Subcutaneous abdominal adipose tissue (tissue), 5 donors: ENCODE measurements at regions not wholly inside any gene's neighbourhood (a gene's known extent, or its start where the extent isn't known, plus 50 kb on each side); places are given as distances from the start of the nearest gene placed in this dataset.

Source experiments
- H3K27ac ChIP-seq: one replicate; pipeline ENCODE4 v1.7.0; 2013; ENCODE audit warnings: low read depth, mild to moderate bottlenecking, inconsistent platforms, low read length, moderate library complexity
- H3K27me3 ChIP-seq, 5 donors: one replicate each; pipeline ENCODE4 v1.7.0; 2013; ENCODE audit warnings: low read length in 5 of 5, inconsistent platforms in 1 of 5; ENCODE audit not compliant: control insufficient read depth in 5 of 5, insufficient read depth in 4 of 5
- H3K36me3 ChIP-seq, 5 donors: one replicate each; pipeline ENCODE4 v1.7.0; 2013; ENCODE audit warnings: low read length in 5 of 5; ENCODE audit not compliant: control insufficient read depth in 5 of 5, insufficient read depth in 5 of 5
- H3K4me1 ChIP-seq, 5 donors: one replicate each; pipeline ENCODE4 v1.7.0; 2013; ENCODE audit warnings: low read length in 5 of 5, mild to moderate bottlenecking in 3 of 5, moderate library complexity in 1 of 5; ENCODE audit not compliant: control insufficient read depth in 5 of 5, insufficient read depth in 5 of 5
- H3K4me3 ChIP-seq, 5 donors: one replicate each; pipeline ENCODE4 v1.7.0; 2013; ENCODE audit warnings: low read length in 5 of 5, low read depth in 1 of 5
- H3K9ac ChIP-seq, 5 donors: one replicate each; pipeline ENCODE4 v1.7.0; 2013; ENCODE audit warnings: low read length in 5 of 5, mild to moderate bottlenecking in 4 of 5, moderate library complexity in 3 of 5
- H3K9me3 ChIP-seq, 5 donors: one replicate each; pipeline ENCODE4 v1.7.0; 2013; ENCODE audit warnings: low read length in 5 of 5; ENCODE audit not compliant: control insufficient read depth in 5 of 5
- donor health status: healthy.
- donor health status: healthy.
- donor health status: healthy.
- donor health status: healthy.
- donor health status: healthy.

DNA sequence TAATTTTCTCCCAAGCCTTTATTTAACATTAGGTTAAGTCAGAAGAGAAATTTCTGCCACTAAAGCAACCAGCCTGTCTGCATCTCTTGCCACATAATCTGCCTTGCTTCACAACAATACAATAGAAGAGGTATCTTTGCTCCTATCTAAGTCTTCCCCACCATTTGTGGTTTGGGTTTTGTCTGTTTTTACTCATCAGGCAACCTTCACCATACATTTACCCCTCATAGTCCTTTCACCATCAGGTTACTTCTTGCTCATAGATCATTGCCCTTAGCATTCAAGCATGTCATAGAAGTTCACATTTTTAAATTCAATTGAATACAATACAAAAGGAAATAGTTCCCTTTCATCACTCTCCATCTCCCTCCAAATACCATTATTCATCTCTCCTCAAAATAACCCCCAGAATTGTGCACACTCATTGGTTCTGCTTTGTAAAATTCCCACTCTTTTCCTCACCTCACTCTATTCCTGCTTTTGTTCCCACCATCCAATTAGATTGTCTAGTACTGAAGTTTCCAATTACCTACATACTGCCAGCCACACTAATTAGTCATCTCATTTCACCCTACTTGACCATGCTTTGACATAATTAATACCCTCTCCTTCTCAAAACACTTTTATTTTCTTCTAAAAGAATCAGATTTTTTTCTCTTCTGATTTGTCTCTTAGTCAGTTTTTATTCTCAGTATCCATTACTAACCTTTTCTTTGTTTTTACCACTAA lies 1957.0 kb upstream of the AGA start:
- no peaks in the 10 kb centered on the region for H3K27me3 ChIP-seq
- no peaks in the 10 kb centered on the region for H3K36me3 ChIP-seq
- H3K4me3 ChIP-seq = no peak overlapping the region
- peaks cover 0 to under 1% (median 0%) of the 10 kb centered on the region in 5 donors for H3K9me3 ChIP-seq
- H3K27ac ChIP-seq = no peak overlapping the region
- H3K4me1 ChIP-seq = no peaks in the 10 kb centered on the region
- H3K9ac ChIP-seq = no peak overlapping the region

DNA sequence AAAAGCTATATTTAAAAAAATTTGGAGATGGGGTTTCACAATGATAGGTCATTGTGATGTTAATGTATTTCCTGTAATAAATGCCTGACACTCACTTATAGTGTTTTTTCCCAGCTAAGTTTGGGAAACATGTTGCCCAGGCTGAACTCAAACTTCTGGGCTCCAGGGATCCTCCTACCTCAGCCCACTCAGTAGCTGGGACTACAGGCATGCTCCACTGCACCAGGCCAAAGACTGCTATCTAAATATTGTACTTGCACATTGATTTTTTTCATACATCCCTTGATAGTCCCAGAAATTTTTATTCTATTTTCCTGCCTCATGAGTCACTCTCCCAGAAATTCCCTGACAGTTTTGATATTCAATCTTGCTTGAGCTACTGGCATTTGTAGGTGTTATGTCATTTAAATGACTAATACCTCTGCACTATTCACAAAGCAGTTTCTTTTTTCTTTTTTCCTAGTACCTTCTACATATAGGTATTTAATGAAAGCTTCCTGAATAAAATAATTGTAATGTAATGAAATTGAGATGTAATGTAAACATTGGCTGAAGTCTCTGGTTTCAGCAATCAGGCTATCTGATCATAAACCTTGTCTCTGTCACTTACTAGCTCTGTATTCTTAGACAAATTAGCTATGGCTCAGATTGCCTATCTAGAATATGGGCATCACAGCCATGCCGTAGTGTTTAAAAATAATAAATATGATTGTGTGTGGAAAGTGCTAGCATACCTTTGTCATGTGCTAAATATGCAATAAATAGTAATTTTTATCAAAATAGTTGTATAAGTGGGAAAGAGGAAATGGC lies 1973.0 kb upstream of the AGA start:
- no peaks in the 10 kb centered on the region for H3K27me3 ChIP-seq
- H3K27ac ChIP-seq = no peak overlapping the region
- H3K9ac ChIP-seq = no peak overlapping the region
- no peak overlapping the region for H3K4me3 ChIP-seq
- H3K9me3 ChIP-seq = no peaks in the 10 kb centered on the region
- no peaks in the 10 kb centered on the region for H3K4me1 ChIP-seq
- H3K36me3 ChIP-seq = no peaks in the 10 kb centered on the region

DNA sequence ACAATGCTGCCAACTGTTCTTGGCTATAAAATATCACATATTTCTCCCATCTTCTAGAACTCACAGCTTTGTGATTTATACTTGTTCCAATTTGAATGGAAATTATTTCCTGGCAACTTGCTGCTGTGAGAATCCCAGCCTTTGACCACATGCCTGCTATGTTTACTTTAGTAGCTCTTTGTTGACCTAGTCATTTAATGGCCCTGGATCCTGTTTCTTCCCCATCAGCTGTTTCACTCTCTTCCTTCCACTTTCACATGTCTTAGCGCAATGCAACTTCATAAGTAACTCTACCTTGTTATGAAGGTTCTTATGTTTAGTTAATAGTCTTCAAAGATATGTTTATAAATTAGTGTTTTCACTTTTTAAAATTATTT lies 1973.6 kb upstream of the AGA start:
- H3K27me3 ChIP-seq = no peaks in the 10 kb centered on the region
- H3K4me1 ChIP-seq = no peaks in the 10 kb centered on the region
- H3K27ac ChIP-seq = no peak overlapping the region

DNA sequence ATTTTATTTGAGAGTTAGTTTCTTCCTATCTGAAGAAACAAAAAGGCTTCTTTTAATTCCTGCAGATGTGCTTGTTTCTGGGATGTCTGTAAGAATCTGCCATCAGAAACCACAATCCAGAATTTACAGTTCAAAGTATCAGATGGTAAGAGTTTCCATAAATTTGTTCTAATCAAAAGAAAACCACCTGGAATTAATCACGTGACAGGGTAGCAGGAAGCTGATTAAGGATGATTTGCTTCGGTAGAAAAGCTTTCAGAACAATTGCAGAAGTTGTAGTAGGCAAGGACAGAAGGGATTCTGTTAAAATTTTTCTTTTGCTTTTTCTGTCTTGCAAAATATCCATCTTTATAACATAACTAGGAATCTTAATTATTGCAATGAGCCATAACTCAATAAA lies 1975.1 kb upstream of the AGA start:
- H3K9me3 ChIP-seq = no peaks in the 10 kb centered on the region
- H3K36me3 ChIP-seq = no peaks in the 10 kb centered on the region
- H3K4me1 ChIP-seq = no peaks in the 10 kb centered on the region
- H3K27me3 ChIP-seq = no peaks in the 10 kb centered on the region
- no peak overlapping the region for H3K27ac ChIP-seq
- H3K4me3 ChIP-seq = no peak overlapping the region
- H3K9ac ChIP-seq = no peak overlapping the region

More for the DNA sequence above, 1973.6 kb upstream of the AGA start:
- no peak overlapping the region for H3K4me3 ChIP-seq
- H3K9me3 ChIP-seq = no peaks in the 10 kb centered on the region
- no peak overlapping the region for H3K9ac ChIP-seq
- H3K36me3 ChIP-seq = no peaks in the 10 kb centered on the region

DNA sequence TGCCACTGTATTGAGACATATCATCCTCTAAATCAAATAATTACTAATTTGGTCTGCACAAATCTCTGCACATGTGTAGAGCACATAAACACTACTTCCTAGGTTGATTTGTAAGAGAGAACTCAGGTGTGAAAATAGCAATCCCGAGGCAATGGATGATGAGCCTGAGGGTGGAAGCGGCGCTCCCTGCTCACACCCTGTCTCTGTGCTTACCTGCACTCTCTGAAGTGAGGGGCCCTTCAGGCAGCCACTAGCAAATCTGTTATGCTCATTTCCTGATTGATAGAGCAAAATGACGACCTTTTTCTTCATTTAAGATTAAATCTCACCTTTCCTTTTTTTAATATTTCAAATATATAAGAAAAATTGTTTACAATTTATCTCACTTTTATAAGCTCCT lies 1995.7 kb upstream of the AGA start:
- Histone ChIP-seq H3K36me3 (no peaks in the 10 kb centered on the region), H3K4me1 (no peaks in the 10 kb centered on the region), H3K27me3 (no peaks in the 10 kb centered on the region), H3K4me3 (no peak overlapping the region), H3K27ac (no peak overlapping the region), H3K9me3 (peaks cover 0 to 4% (median 0%) of the 10 kb centered on the region in 5 donors), H3K9ac (no peak overlapping the region)

DNA sequence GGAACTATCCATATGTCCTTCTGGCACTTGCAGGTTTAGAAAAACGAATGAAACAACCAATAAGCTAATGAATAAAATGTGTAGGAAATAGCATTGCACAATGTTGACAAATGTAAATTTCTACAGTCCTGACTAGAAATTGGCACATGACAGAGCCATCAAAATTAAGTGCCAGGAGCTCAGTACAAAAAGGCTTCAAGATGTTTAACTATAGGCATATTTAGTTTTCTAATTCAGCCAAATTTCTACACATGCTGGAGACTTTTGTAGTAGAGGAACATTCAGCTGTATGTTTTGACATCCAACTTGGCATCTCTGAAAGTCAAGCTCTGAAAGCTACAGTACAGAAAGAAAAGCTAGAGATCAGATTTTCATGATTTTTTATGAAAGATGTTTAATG lies 1999.4 kb upstream of the AGA start:
- Histone ChIP-seq H3K36me3 (no peaks in the 10 kb centered on the region), H3K27ac (no peak overlapping the region), H3K9me3 (peaks cover 0 to 7% (median 0%) of the 10 kb centered on the region in 5 donors), H3K4me1 (no peaks in the 10 kb centered on the region), H3K9ac (no peak overlapping the region), H3K4me3 (no peak overlapping the region), H3K27me3 (no peaks in the 10 kb centered on the region)

DNA sequence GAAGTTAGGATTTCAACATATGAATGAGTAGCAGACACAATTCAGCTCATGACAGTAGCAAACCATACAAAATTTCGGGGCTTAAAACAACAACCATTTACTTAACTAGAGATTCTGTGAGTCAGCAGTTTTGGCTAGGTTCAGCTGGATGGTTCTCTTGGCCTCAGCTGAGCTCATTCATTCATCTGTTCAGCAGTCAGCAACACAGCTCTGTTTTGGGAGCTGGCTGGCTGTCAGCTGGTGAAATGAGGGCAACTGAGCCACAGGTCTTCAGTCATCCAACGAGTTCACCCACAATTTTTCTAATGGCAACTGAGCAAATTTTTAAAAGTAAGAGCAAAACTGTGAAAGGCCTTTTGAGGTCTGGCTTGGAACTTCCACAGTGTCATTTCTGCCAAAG lies 2005.1 kb upstream of the AGA start:
- Histone ChIP-seq H3K9ac (no peak overlapping the region), H3K27ac (no peak overlapping the region), H3K4me1 (no peaks in the 10 kb centered on the region), H3K27me3 (no peaks in the 10 kb centered on the region), H3K36me3 (no peaks in the 10 kb centered on the region), H3K4me3 (no peak overlapping the region), H3K9me3 (peaks cover 0 to 6% (median 0%) of the 10 kb centered on the region in 5 donors)

DNA sequence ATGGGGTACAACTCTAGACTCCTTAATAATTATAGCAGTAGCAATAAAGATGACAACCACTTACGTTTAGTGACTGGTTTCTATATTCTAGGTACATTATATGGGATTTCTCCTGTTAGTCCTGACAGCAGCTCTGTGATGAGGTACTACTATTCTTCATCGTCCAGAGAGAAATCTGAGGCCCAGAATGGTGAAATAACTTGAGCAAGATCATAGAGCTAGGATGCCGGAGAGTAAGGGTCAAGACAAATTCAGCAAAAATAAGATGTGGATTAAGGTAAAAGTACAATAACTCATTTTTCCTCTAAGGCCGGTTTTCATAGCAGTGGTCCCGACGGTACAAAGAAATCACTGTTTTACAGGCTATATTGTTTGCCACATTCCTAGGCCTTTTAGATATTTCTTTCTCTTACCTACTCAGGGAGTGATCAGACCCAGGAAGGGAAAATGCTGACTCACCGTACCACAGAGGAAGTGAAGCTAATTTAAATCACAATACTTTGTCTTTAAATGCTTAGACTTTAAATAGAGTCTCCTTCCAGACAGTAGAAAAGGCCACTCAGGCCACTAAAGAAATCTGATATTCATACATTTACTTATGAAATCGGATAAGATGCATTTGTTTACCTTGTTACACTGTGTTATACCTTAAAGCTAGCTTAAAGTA lies 2023.0 kb upstream of the AGA start:
- Histone ChIP-seq H3K4me3 (no peak overlapping the region), H3K27ac (no peak overlapping the region)

DNA sequence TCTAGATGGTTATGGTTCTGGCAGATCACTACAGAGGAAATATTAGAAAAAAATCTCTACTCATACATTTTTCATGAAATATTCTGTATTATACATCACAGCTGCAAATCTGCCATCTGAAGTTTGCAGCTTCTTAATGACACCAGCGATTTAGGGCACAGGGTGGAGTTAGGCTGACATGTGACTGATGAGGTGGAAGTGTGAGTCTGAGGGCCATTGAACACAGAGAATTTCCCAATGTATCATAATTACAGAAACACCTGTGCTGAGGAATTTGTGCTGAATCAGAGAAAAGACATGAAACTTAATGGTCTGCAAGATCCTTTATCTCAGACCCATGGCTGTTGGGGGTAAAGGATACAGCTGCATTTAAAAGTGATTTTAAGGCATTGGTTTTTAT lies 2025.6 kb upstream of the AGA start:
- no peak overlapping the region for H3K27ac ChIP-seq
- H3K9ac ChIP-seq = no peak overlapping the region
- no peaks in the 10 kb centered on the region for H3K27me3 ChIP-seq
- no peak overlapping the region for H3K4me3 ChIP-seq
- no peaks in the 10 kb centered on the region for H3K4me1 ChIP-seq
- H3K9me3 ChIP-seq = no peaks in the 10 kb centered on the region
- H3K36me3 ChIP-seq = no peaks in the 10 kb centered on the region

More for the DNA sequence above, 2023.0 kb upstream of the AGA start:
- no peaks in the 10 kb centered on the region for H3K27me3 ChIP-seq
- no peaks in the 10 kb centered on the region for H3K36me3 ChIP-seq
- no peak overlapping the region for H3K9ac ChIP-seq
- peaks cover 0 to 2% (median 0%) of the 10 kb centered on the region in 5 donors for H3K9me3 ChIP-seq
- H3K4me1 ChIP-seq = no peaks in the 10 kb centered on the region

DNA sequence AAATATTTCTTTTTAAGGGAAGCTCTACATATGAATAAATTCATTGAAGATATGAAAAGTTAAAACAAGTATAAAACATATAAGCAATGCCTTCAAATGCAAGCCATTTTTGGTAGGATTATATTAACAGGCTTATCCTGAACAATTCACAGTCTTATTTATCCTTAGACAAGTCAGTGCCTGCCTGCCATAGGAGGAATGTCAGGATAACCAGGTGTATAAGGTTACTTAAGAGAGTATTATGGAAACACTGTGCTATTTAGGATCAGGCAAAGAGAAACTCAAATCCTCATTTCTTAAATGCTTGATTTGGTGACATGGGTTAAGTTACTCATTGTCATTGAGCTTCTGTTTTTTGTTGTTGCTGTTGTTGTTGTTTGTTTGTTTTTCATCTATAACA lies 2029.9 kb upstream of the AGA start:
- peaks cover 0 to 7% (median 4%) of the 10 kb centered on the region in 5 donors for H3K9me3 ChIP-seq
- no peaks in the 10 kb centered on the region for H3K36me3 ChIP-seq
- no peaks in the 10 kb centered on the region for H3K4me1 ChIP-seq

More for the DNA sequence above, 2029.9 kb upstream of the AGA start:
- H3K9ac ChIP-seq = no peak overlapping the region
- no peaks in the 10 kb centered on the region for H3K27me3 ChIP-seq
- H3K4me3 ChIP-seq = no peak overlapping the region
- H3K27ac ChIP-seq = no peak overlapping the region
